ENCODE measurements at regions not wholly inside any gene's neighbourhood (a gene's known extent, or its start where the extent isn't known, plus 50 kb on each side); places are given as distances from the start of the nearest gene placed in this dataset.
A peak's percentile ranks its signal among the peaks of the same experiment; 100 is the strongest.

- intact Hi-C loops (cut with DNase I), result loop anchor here (5.0 kb wide), 1 partner anchor 489 kb away; no protein-coding TSS in a partner anchor
- no peak overlapping the region for H3K27ac ChIP-seq
- peaks cover 0 to 17% (median 11%) of the 10 kb centered on the region in 4 donors for H3K4me1 ChIP-seq
- H3K36me3 ChIP-seq, result no peaks in the 10 kb centered on the region
- DNase-seq, result no peak
- H3K9me3 ChIP-seq, result no peaks in the 10 kb centered on the region
- no peak for TF ChIP-seq POLR2A (IDR thresholded peaks at IDR 0.05)
- no peak for TF ChIP-seq POLR2AphosphoS5 (IDR thresholded peaks at IDR 0.05)
- no peak for TF ChIP-seq EP300 (IDR thresholded peaks at IDR 0.05)
- no peak for TF ChIP-seq CTCF (IDR thresholded peaks at IDR 0.05)
- H3K4me3 ChIP-seq, result no peak overlapping the region
- no peaks in the 10 kb centered on the region for H3K27me3 ChIP-seq
- WGBS, 2 donors, result 92 to 93% methylated on average over 8 of the region's 8 CpGs
These were observed 811.2 kb downstream of the RNF144A start for GRCh38 chr2:7728388-7728787.

DNA sequence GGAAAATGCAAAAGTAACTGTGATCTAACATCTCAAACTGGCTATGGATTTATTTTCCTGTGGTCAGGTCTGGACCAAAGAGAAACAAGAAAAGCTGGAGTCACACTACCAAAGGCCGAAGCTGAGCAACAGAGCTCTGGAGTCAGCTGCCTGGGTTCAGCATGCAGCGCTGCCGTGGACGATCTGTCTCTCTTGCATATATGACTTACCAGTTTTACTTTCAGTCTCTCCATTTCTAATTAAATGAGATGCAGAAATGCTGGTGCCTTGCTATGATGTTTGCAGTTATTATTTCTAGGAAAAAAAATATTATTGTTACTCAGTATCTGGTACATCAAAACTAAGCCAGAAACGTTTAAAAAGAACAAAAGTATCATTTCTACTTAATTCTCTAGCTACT, 813.2 kb downstream of the RNF144A start:
- no peak for DNase-seq
- Histone ChIP-seq H3K36me3 (no peaks in the 10 kb centered on the region), H3K27me3 (no peaks in the 10 kb centered on the region), H3K4me3 (peak overlapping the region in 2 of 4 donors; percentile 14 to 20), H3K4me1 (peaks cover 0 to 10% (median 6%) of the 10 kb centered on the region in 4 donors), H3K27ac (no peak overlapping the region), H3K9me3 (no peaks in the 10 kb centered on the region)
- no peak for TF ChIP-seq CTCF (IDR thresholded peaks at IDR 0.05)
- TF ChIP-seq POLR2AphosphoS5 (IDR thresholded peaks at IDR 0.05), result no peak
- TF ChIP-seq EP300 (IDR thresholded peaks at IDR 0.05), result no peak
- no peak for TF ChIP-seq POLR2A (IDR thresholded peaks at IDR 0.05)
- 76 to 77% methylated on average over 5 of the region's 5 CpGs for WGBS, 2 donors
- intact Hi-C loops (cut with DNase I), result no loop called here

DNA sequence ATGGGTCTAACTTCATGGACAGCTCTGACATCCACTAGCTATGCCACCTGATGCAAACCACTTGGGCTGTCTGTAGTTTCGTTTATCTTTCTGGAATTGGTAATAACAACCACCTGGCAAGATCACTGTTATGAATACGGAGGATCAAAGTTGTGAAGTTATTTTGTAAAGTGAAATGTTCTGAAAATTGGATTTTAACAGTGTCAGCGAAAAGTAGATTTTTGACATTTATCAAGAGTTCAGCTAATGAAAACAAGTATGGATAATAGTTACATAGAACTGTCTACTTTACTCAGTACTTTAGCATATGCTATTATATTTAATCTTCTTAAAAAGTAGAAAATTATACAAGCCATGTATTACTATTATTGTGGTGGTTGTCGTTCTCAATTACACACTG, 813.8 kb downstream of the RNF144A start:
- no peak for TF ChIP-seq POLR2AphosphoS5 (IDR thresholded peaks at IDR 0.05)
- no peak for TF ChIP-seq POLR2A (IDR thresholded peaks at IDR 0.05)
- no peak for TF ChIP-seq CTCF (IDR thresholded peaks at IDR 0.05)
- no peak for TF ChIP-seq EP300 (IDR thresholded peaks at IDR 0.05)
- no peaks in the 10 kb centered on the region for H3K9me3 ChIP-seq
- H3K4me3 ChIP-seq, result no peak overlapping the region
- DNase-seq, result no peak
- intact Hi-C loops (cut with DNase I), result no loop called here
- WGBS, 2 donors, result 75 to 80% methylated on average over 4 of the region's 4 CpGs
- no peak overlapping the region for H3K27ac ChIP-seq
- no peaks in the 10 kb centered on the region for H3K36me3 ChIP-seq
- peaks cover 0 to 6% (median 3%) of the 10 kb centered on the region in 4 donors for H3K4me1 ChIP-seq
- H3K27me3 ChIP-seq, result no peaks in the 10 kb centered on the region

- Histone ChIP-seq H3K4me1 (peaks cover 0 to 6% (median 3%) of the 10 kb centered on the region in 4 donors), H3K4me3 (no peak overlapping the region), H3K9me3 (no peaks in the 10 kb centered on the region), H3K27me3 (no peaks in the 10 kb centered on the region), H3K27ac (no peak overlapping the region), H3K36me3 (no peaks in the 10 kb centered on the region)
- no peak for TF ChIP-seq EP300 (IDR thresholded peaks at IDR 0.05)
- no peak for TF ChIP-seq CTCF (IDR thresholded peaks at IDR 0.05)
- intact Hi-C loops (cut with DNase I), result no loop called here
- 85 to 92% methylated on average over 5 of the region's 5 CpGs for WGBS, 2 donors
- DNase-seq, result no peak
These were observed 815.3 kb downstream of the RNF144A start for GRCh38 chr2:7732497-7732896.

DNA sequence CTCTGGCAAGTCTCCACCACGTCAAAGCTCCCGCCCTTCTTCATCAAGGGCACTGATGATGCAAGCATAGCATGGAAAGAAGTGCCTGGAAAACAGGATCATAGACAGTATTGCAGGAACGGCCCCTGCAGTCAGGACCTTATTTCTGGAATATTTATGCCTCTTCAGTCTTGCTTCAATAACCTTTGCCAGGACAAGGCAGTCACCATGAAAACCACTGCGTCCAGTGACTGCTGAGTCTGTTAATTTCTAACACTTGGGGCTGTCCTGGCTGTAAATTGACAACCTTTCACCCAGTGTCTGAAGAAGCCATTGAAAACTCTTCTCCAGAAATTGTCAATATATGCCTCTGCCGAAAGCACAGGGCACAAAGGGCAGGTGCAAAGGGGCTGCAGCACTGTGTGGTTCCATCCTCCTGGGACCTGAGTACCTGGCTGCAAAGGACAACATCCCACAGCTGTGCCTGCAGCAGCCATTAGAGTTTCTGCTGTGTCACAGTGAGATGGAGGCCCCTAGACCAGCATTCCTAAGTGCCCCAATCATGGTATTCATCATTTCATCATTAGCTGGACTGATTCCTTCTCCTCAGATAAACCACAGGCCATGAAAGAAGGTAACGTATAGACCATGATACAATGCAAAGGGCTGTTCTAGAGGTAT, 819.6 kb downstream of the RNF144A start:
- WGBS, 2 donors, result 41 to 82% methylated on average over 6 of the region's 6 CpGs
- Histone ChIP-seq H3K9me3 (no peaks in the 10 kb centered on the region), H3K27ac (no peak overlapping the region), H3K4me1 (no peaks in the 10 kb centered on the region), H3K4me3 (no peak overlapping the region), H3K36me3 (no peaks in the 10 kb centered on the region), H3K27me3 (no peaks in the 10 kb centered on the region)
- no peak for TF ChIP-seq CTCF (IDR thresholded peaks at IDR 0.05)
- no peak for TF ChIP-seq POLR2A (IDR thresholded peaks at IDR 0.05)
- TF ChIP-seq POLR2AphosphoS5 (IDR thresholded peaks at IDR 0.05), result no peak
- no peak for TF ChIP-seq EP300 (IDR thresholded peaks at IDR 0.05)
- DNase-seq, result no peak
- intact Hi-C loops (cut with DNase I), result no loop called here
